Trophoblast cell (in vitro differentiated cells and primary cell): ENCODE measurements at regions not wholly inside any gene's neighbourhood (a gene's known extent, or its start where the extent isn't known, plus 50 kb on each side); places are given as distances from the start of the nearest gene placed in this dataset.

ENCODE experiments used
- DNase-seq, 2 donors: peaks; one replicate each; pipeline ENCODE4 v3.0.0-alpha.2; 2016
- H2AFZ ChIP-seq: 2 replicates; pipeline ENCODE4 v1.6.1; 2013; ENCODE audit warnings: low read length, moderate library complexity, mild to moderate bottlenecking; ENCODE audit not compliant: insufficient read depth, poor library complexity
- H2AK5ac ChIP-seq: 2 replicates; pipeline ENCODE4 v1.6.1; 2013; ENCODE audit warnings: mild to moderate bottlenecking, low read length
- H2BK120ac ChIP-seq: 2 replicates; pipeline ENCODE4 v1.6.1; 2013; ENCODE audit warnings: low read length, mild to moderate bottlenecking, moderate library complexity; ENCODE audit not compliant: insufficient read depth, poor library complexity
- H2BK12ac ChIP-seq: 2 replicates; pipeline ENCODE4 v1.6.1; 2013; ENCODE audit warnings: mild to moderate bottlenecking, low read length, moderate library complexity
- H2BK5ac ChIP-seq: 2 replicates; pipeline ENCODE4 v1.6.1; 2013; ENCODE audit warnings: low read length, low read depth, moderate library complexity, mild to moderate bottlenecking; ENCODE audit not compliant: poor library complexity
- H3K14ac ChIP-seq: 2 replicates; pipeline ENCODE4 v1.6.1; 2013; ENCODE audit warnings: mild to moderate bottlenecking, low read length
- H3K18ac ChIP-seq: 2 replicates; pipeline ENCODE4 v1.6.1; 2013; ENCODE audit warnings: mild to moderate bottlenecking, low read length
- H3K23ac ChIP-seq: 2 replicates; pipeline ENCODE4 v1.6.1; 2013; ENCODE audit warnings: low read length
- H3K27ac ChIP-seq: 2 replicates; pipeline ENCODE4 v1.5.1; 2013; ENCODE audit warnings: low read depth, mild to moderate bottlenecking, inconsistent platforms, low read length, moderate library complexity
- H3K27me3 ChIP-seq: 2 replicates; pipeline ENCODE4 v1.6.1; 2013; ENCODE audit warnings: inconsistent platforms, mild to moderate bottlenecking, low read length, moderate library complexity; ENCODE audit not compliant: insufficient read depth
- H3K36me3 ChIP-seq, 2 experiments: 1 replicate in 1 of 2; 2 replicates in 1 of 2; pipeline ENCODE4 v1.6.1; 2013; ENCODE audit warnings: low read length in 2 of 2, mild to moderate bottlenecking in 2 of 2, moderate library complexity in 1 of 2; ENCODE audit not compliant: insufficient read depth in 2 of 2, control insufficient read depth in 1 of 2
- H3K4ac ChIP-seq: 2 replicates; pipeline ENCODE4 v1.6.1; 2013; ENCODE audit warnings: low read depth, mild to moderate bottlenecking, low read length, moderate library complexity
- H3K4me1 ChIP-seq, 2 experiments: 1 replicate in 1 of 2; 2 replicates in 1 of 2; pipeline ENCODE4 v1.6.1; 2013; ENCODE audit warnings: low read length in 2 of 2, mild to moderate bottlenecking in 2 of 2, moderate library complexity in 1 of 2; ENCODE audit not compliant: insufficient read depth in 2 of 2, control insufficient read depth in 1 of 2
- H3K4me2 ChIP-seq: 2 replicates; pipeline ENCODE4 v1.6.1; 2013; ENCODE audit warnings: inconsistent platforms, mild to moderate bottlenecking, low read length, moderate library complexity
- H3K4me3 ChIP-seq: 2 replicates; pipeline ENCODE4 v1.5.1; 2013; ENCODE audit warnings: mild to moderate bottlenecking, low read depth, low read length, inconsistent platforms
- H3K79me1 ChIP-seq: one replicate; pipeline ENCODE4 v1.6.1; 2013; ENCODE audit warnings: low read length
- H3K79me2 ChIP-seq: 2 replicates; pipeline ENCODE4 v1.6.1; 2013; ENCODE audit warnings: low read length, mild to moderate bottlenecking; ENCODE audit not compliant: control insufficient read depth, insufficient read depth, poor library complexity
- H3K9ac ChIP-seq: 2 replicates; pipeline ENCODE4 v1.6.1; 2013; ENCODE audit warnings: mild to moderate bottlenecking, low read length
- H3K9me3 ChIP-seq: 2 replicates; pipeline ENCODE4 v1.6.1; 2013; ENCODE audit warnings: low read depth, mild to moderate bottlenecking, control low read depth, inconsistent platforms, low read length; ENCODE audit not compliant: insufficient read depth
- H4K12ac ChIP-seq: 2 replicates; pipeline ENCODE4 v1.6.1; 2013; ENCODE audit warnings: low read depth, mild to moderate bottlenecking, low read length, moderate library complexity
- H4K8ac ChIP-seq: 2 replicates; pipeline ENCODE4 v1.6.1; 2013; ENCODE audit warnings: low read depth, mild to moderate bottlenecking, low read length, moderate library complexity
- H4K91ac ChIP-seq: one replicate; pipeline ENCODE4 v1.6.1; 2013; ENCODE audit warnings: low read depth, mild to moderate bottlenecking, low read length, moderate library complexity
- WGBS: extraction: QIAGEN DNeasy Blood & Tissue Kit; methylation state at CpG from one replicate; pipeline ENCODE4 v1.1.7; 2013; ENCODE audit warnings: missing lambda C conversion rate; ENCODE audit not compliant: insufficient read length, insufficient coverage; ENCODE audit errors: extremely low coverage; 5-methylcytosine and 5-hydroxymethylcytosine counted together

GRCh38 chr12:82279536-82280058, 78.6 kb downstream of the CCDC59 start:
- no peak overlapping the region for H2BK5ac ChIP-seq
- no peak overlapping the region for H4K12ac ChIP-seq
- no CpG with 5 or more reads among the region's 3 CpGs for WGBS
- no peak for DNase-seq
- no peak overlapping the region for H2AFZ ChIP-seq
- peaks cover 2% of the 10 kb centered on the region for H3K9me3 ChIP-seq
- no peak overlapping the region for H3K9ac ChIP-seq
- no peak overlapping the region for H3K23ac ChIP-seq
- H3K27ac ChIP-seq: no peak overlapping the region
- no peak overlapping the region for H3K4ac ChIP-seq
- H3K79me1 ChIP-seq: no peaks in the 10 kb centered on the region
- no peak overlapping the region for H2AK5ac ChIP-seq
- H3K4me2 ChIP-seq: no peak overlapping the region
- H3K4me3 ChIP-seq: no peak overlapping the region
- no peaks in the 10 kb centered on the region for H3K79me2 ChIP-seq
- H3K27me3 ChIP-seq: no peaks in the 10 kb centered on the region
- H2BK120ac ChIP-seq: no peak overlapping the region
- no peak overlapping the region for H3K14ac ChIP-seq
- H4K8ac ChIP-seq: no peak overlapping the region
- H4K91ac ChIP-seq: no peak overlapping the region
- no peak overlapping the region for H2BK12ac ChIP-seq
- no peak overlapping the region for H3K18ac ChIP-seq
- no peaks in the 10 kb centered on the region for H3K4me1 ChIP-seq
- no peaks in the 10 kb centered on the region for H3K36me3 ChIP-seq

- Histone ChIP-seq H3K79me1 (no peaks in the 10 kb centered on the region), H3K4me2 (no peak overlapping the region), H3K4ac (no peak overlapping the region), H3K9ac (no peak overlapping the region), H3K23ac (no peak overlapping the region), H3K27ac (no peak overlapping the region), H2BK5ac (no peak overlapping the region), H2BK12ac (no peak overlapping the region), H3K14ac (no peak overlapping the region), H3K4me1 (no peaks in the 10 kb centered on the region), H3K4me3 (no peak overlapping the region), H3K9me3 (peaks cover 2% of the 10 kb centered on the region), H3K36me3 (no peaks in the 10 kb centered on the region), H3K79me2 (no peaks in the 10 kb centered on the region), H2BK120ac (no peak overlapping the region), H4K12ac (no peak overlapping the region), H2AK5ac (no peak overlapping the region), H2AFZ (no peak overlapping the region), H4K8ac (no peak overlapping the region), H3K27me3 (no peaks in the 10 kb centered on the region), H3K18ac (no peak overlapping the region), H4K91ac (no peak overlapping the region)
- no peak for DNase-seq
- WGBS: no CpG with 5 or more reads among the region's 4 CpGs
Observed at GRCh38 chr12:82277582-82277981, 80.6 kb downstream of the CCDC59 start.

- Histone ChIP-seq H2AFZ (no peak overlapping the region), H3K36me3 (no peaks in the 10 kb centered on the region), H3K9me3 (no peaks in the 10 kb centered on the region), H3K23ac (no peak overlapping the region), H3K4me2 (no peak overlapping the region), H4K12ac (no peak overlapping the region), H3K27ac (no peak overlapping the region), H3K4me1 (no peaks in the 10 kb centered on the region), H2BK120ac (no peak overlapping the region), H3K9ac (no peak overlapping the region), H3K14ac (no peak overlapping the region), H3K79me2 (no peaks in the 10 kb centered on the region), H3K4me3 (no peak overlapping the region), H3K4ac (no peak overlapping the region), H3K27me3 (no peaks in the 10 kb centered on the region), H2BK5ac (no peak overlapping the region), H4K8ac (no peak overlapping the region), H2BK12ac (no peak overlapping the region), H4K91ac (no peak overlapping the region), H2AK5ac (no peak overlapping the region), H3K79me1 (no peaks in the 10 kb centered on the region), H3K18ac (no peak overlapping the region)
- WGBS: no CpG with 5 or more reads among the region's 4 CpGs
- DNase-seq: no peak
Observed at GRCh38 chr12:82242729-82243128, 115.5 kb downstream of the CCDC59 start.

GRCh38 chr12:82225871-82226270, 132.3 kb downstream of the CCDC59 start:
- no peak overlapping the region for H2BK12ac ChIP-seq
- no peak overlapping the region for H4K91ac ChIP-seq
- no peak for DNase-seq
- no peak overlapping the region for H2BK120ac ChIP-seq
- H3K27ac ChIP-seq: no peak overlapping the region
- H3K4me3 ChIP-seq: no peak overlapping the region
- H3K23ac ChIP-seq: no peak overlapping the region
- H3K18ac ChIP-seq: no peak overlapping the region
- H3K14ac ChIP-seq: no peak overlapping the region
- no peak overlapping the region for H2BK5ac ChIP-seq
- H3K4ac ChIP-seq: no peak overlapping the region
- no peaks in the 10 kb centered on the region for H3K4me1 ChIP-seq
- H3K27me3 ChIP-seq: no peaks in the 10 kb centered on the region
- H4K8ac ChIP-seq: no peak overlapping the region
- H2AK5ac ChIP-seq: no peak overlapping the region
- H4K12ac ChIP-seq: no peak overlapping the region
- no peak overlapping the region for H2AFZ ChIP-seq
- no peak overlapping the region for H3K4me2 ChIP-seq
- H3K9ac ChIP-seq: no peak overlapping the region
- H3K79me2 ChIP-seq: no peaks in the 10 kb centered on the region
- H3K79me1 ChIP-seq: no peaks in the 10 kb centered on the region
- H3K9me3 ChIP-seq: no peaks in the 10 kb centered on the region
- no peaks in the 10 kb centered on the region for H3K36me3 ChIP-seq
